ENCODE measurements at regions not wholly inside any gene's neighbourhood (a gene's known extent, or its start where the extent isn't known, plus 50 kb on each side); places are given as distances from the start of the nearest gene placed in this dataset.

- DNase-seq (ENCODE audit: low read depth) = no peak
These were observed 1281.9 kb upstream of the CELF2 start for GRCh38 chr10:9735731-9736130.

GRCh38 chr10:9743639-9744038 lies 1274.0 kb upstream of the CELF2 start:
- no peak for DNase-seq (ENCODE audit: low read depth)

GRCh38 chr10:9745158-9745557 lies 1272.5 kb upstream of the CELF2 start:
- no peak for DNase-seq (ENCODE audit: low read depth)

- DNase-seq (ENCODE audit: low read depth) = no peak
These were observed 1260.5 kb upstream of the CELF2 start for GRCh38 chr10:9757176-9757575.

- no peak for DNase-seq (ENCODE audit: low read depth)
These were observed 1258.1 kb upstream of the CELF2 start for GRCh38 chr10:9759596-9759995.

- peak; percentile 41 for DNase-seq (ENCODE audit: low read depth)
These were observed 1254.6 kb upstream of the CELF2 start for GRCh38 chr10:9762966-9763656.

- no peak for DNase-seq (ENCODE audit: low read depth)
These were observed 1250.9 kb upstream of the CELF2 start for GRCh38 chr10:9766762-9767161.

- no peak for DNase-seq (ENCODE audit: low read depth)
These were observed 1236.0 kb upstream of the CELF2 start for GRCh38 chr10:9781666-9782065.

GRCh38 chr10:9786101-9786500 lies 1231.6 kb upstream of the CELF2 start:
- peak; percentile 24 for DNase-seq (ENCODE audit: low read depth)

GRCh38 chr10:9786576-9786975 lies 1231.1 kb upstream of the CELF2 start:
- peak; percentile 28 for DNase-seq (ENCODE audit: low read depth)

GRCh38 chr10:9789996-9790395 lies 1227.7 kb upstream of the CELF2 start:
- no peak for DNase-seq (ENCODE audit: low read depth)

GRCh38 chr10:9792181-9792580 lies 1225.5 kb upstream of the CELF2 start:
- DNase-seq (ENCODE audit: low read depth) = peak; percentile 20

GRCh38 chr10:9796564-9796963 lies 1221.1 kb upstream of the CELF2 start:
- no peak for DNase-seq (ENCODE audit: low read depth)

GRCh38 chr10:9800011-9800410 lies 1217.7 kb upstream of the CELF2 start:
- no peak for DNase-seq (ENCODE audit: low read depth)

- no peak for DNase-seq (ENCODE audit: low read depth)
These were observed 1217.1 kb upstream of the CELF2 start for GRCh38 chr10:9800571-9800970.

GRCh38 chr10:9807846-9808245 lies 1209.8 kb upstream of the CELF2 start:
- no peak for DNase-seq (ENCODE audit: low read depth)

GRCh38 chr10:9811601-9812000 lies 1206.1 kb upstream of the CELF2 start:
- DNase-seq (ENCODE audit: low read depth) = no peak

GRCh38 chr10:9814285-9814864 lies 1203.3 kb upstream of the CELF2 start:
- DNase-seq (ENCODE audit: low read depth) = no peak

GRCh38 chr10:9819756-9820494 lies 1197.7 kb upstream of the CELF2 start:
- DNase-seq (ENCODE audit: low read depth) = no peak

- DNase-seq (ENCODE audit: low read depth) = no peak
These were observed 1194.3 kb upstream of the CELF2 start for GRCh38 chr10:9823268-9823930.

GRCh38 chr10:9824631-9825071 lies 1193.0 kb upstream of the CELF2 start:
- no peak for DNase-seq (ENCODE audit: low read depth)

- peak; percentile 2 for DNase-seq (ENCODE audit: low read depth)
These were observed 1192.1 kb upstream of the CELF2 start for GRCh38 chr10:9825491-9826018.

All from Daoy (cell line).